Liver (tissue), 3 donors: ENCODE measurements at regions not wholly inside any gene's neighbourhood (a gene's known extent, or its start where the extent isn't known, plus 50 kb on each side); places are given as distances from the start of the nearest gene placed in this dataset.

Source experiments
- CTCF ChIP-seq: fragments of 150-350 bp; IDR thresholded peaks from 2 replicates; pipeline ENCODE4 v1.5.1; 2017; ENCODE audit warnings: improper control_type of control experiment, low read depth, low read length; ENCODE audit not compliant: missing input control
- TAF1 ChIP-seq: conservative IDR thresholded peaks from 2 replicates; pipeline ENCODE4 v1.6.1; 2016; ENCODE audit warnings: antibody characterized with exemption, mild to moderate bottlenecking
- donor health status: healthy.
- donor health status: healthy.

GRCh38 chr12:105846331-105846730, 292.4 kb downstream of the NUAK1 start:
- TF ChIP-seq CTCF (no peak), TAF1 (no peak)
